ENCODE measurements at regions not wholly inside any gene's neighbourhood (a gene's known extent, or its start where the extent isn't known, plus 50 kb on each side); places are given as distances from the start of the nearest gene placed in this dataset.

DNA sequence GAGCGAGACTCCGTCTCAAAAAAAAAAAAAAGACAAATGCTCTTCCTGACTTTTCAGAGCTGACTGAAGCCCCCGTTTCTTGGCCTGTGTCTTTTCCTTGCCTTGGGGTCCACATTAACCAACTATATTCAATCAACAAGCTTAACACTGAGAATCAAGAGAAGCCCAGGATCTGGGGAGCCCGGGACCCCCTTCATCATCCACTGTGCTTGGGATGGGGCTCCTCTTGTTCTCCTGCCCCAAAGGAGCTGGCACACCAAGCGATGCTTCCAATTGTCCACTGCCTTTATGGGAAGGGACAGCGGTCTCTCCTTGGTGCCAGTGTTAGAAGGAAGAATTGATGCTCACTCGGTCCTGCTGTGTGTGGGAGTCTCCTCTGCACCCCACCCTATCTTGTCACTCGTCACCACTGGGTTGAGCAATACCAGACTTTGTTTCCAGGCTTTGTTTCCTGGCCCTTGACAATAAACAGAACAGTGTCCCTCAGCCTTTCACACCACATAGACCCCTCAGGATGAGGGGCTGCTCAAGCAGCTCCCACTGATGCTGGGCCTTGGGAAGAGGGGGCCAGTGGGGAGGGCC is 146.7 kb downstream of the KCNJ12 start:
- TF ChIP-seq, protein P1, sequence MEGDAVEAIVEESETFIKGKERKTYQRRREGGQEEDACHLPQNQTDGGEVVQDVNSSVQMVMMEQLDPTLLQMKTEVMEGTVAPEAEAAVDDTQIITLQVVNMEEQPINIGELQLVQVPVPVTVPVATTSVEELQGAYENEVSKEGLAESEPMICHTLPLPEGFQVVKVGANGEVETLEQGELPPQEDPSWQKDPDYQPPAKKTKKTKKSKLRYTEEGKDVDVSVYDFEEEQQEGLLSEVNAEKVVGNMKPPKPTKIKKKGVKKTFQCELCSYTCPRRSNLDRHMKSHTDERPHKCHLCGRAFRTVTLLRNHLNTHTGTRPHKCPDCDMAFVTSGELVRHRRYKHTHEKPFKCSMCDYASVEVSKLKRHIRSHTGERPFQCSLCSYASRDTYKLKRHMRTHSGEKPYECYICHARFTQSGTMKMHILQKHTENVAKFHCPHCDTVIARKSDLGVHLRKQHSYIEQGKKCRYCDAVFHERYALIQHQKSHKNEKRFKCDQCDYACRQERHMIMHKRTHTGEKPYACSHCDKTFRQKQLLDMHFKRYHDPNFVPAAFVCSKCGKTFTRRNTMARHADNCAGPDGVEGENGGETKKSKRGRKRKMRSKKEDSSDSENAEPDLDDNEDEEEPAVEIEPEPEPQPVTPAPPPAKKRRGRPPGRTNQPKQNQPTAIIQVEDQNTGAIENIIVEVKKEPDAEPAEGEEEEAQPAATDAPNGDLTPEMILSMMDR (IDR thresholded peaks at IDR 0.05; ENCODE audit: control extremely low read depth, extremely low read depth): no peak
- DNase-seq (no peak), ATAC-seq (ENCODE audit: insufficient read depth, low FRiP score) (no peak)
- no peaks in the 10 kb centered on the region for H3K27me3 ChIP-seq (ENCODE audit: control insufficient read depth in 3 of 3, insufficient read depth in 3 of 3, low read length in 2 of 3)
- 76 to 84% methylated on average over 8 of the region's 8 CpGs for WGBS, 2 donors
- no peak overlapping the region for H3K4me3 ChIP-seq
- H3K4me1 ChIP-seq (ENCODE audit: control insufficient read depth in 5 of 5, insufficient read depth in 5 of 5, low read length in 5 of 5): no peaks in the 10 kb centered on the region
- H3K9ac ChIP-seq (ENCODE audit: insufficient read depth in 1 of 2, low read length in 2 of 2): no peak overlapping the region
- no peaks in the 10 kb centered on the region for H3K9me3 ChIP-seq (ENCODE audit: control insufficient read depth in 4 of 4, insufficient read depth in 3 of 4, low read length in 3 of 4)
- no peak overlapping the region for H3K27ac ChIP-seq (ENCODE audit: low read depth in 1 of 2, low read length in 1 of 2)
- H3K36me3 ChIP-seq (ENCODE audit: control insufficient read depth in 4 of 4, insufficient read depth in 4 of 4, low read length in 4 of 4): no peaks in the 10 kb centered on the region

DNA sequence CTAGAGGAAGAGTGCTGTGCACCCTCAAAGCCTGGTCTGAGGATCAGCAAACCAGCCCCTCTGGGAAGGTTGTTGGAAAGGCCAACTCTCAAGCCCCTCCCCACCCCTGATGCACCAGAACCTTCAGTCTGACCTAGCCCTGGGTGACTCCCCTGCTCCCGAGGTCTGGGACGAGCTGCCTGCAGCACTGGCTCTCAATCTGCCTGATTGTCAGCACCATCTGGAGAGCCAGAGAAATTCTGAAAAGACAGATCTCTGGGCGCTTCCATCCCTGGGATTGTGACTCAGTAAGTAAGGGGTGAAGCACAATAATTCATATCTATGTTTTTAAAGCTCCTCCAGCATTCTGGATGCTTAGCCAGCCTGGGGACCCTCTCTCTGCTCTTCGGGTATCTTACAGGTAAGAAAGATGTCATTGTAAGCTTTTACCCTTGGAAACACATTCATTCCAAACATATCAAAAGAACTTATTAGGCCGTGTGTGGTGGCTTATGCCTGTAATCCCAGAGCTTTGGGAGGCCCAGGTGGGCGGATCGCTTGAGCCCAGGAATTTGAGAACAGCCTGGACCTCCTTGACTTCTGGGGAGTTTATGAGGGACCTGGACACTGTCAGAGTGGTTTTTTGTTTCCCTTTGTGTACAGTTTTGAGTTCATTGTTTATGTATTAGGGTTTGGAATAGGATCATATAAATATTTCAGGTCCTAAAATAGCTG is 147.5 kb downstream of the KCNJ12 start:
- Histone ChIP-seq H3K9ac (ENCODE audit: insufficient read depth in 1 of 2, low read length in 2 of 2) (no peak overlapping the region), H3K27ac (ENCODE audit: low read depth in 1 of 2, low read length in 1 of 2) (no peak overlapping the region), H3K27me3 (ENCODE audit: control insufficient read depth in 3 of 3, insufficient read depth in 3 of 3, low read length in 2 of 3) (no peaks in the 10 kb centered on the region), H3K36me3 (ENCODE audit: control insufficient read depth in 4 of 4, insufficient read depth in 4 of 4, low read length in 4 of 4) (no peaks in the 10 kb centered on the region), H3K4me1 (ENCODE audit: control insufficient read depth in 5 of 5, insufficient read depth in 5 of 5, low read length in 5 of 5) (no peaks in the 10 kb centered on the region), H3K9me3 (ENCODE audit: control insufficient read depth in 4 of 4, insufficient read depth in 3 of 4, low read length in 3 of 4) (no peaks in the 10 kb centered on the region), H3K4me3 (no peak overlapping the region)
- ATAC-seq (ENCODE audit: insufficient read depth, low FRiP score): no peak
- no peak for DNase-seq
- TF ChIP-seq, protein P1 (IDR thresholded peaks at IDR 0.05; ENCODE audit: control extremely low read depth, extremely low read depth): no peak
- WGBS, 2 donors: 78 to 87% methylated on average over 7 of the region's 7 CpGs

DNA sequence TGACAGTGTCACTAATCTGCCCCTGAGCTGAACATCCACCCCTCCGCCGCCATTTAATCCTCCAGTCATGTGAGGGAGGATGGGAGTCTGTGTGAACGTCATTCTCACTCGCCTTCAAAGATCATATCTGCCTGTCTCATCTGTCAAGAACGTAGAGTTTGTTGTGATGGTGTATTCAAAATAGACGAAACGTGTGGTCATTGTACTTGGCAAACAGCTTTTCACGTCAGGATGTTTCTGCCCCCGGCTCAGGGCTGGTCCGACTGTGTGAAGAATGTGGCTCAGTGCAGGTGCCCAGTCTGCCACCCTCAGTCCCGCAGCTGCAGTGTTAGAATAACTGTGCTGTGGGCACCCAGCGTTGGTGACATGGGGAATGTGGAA is 148.0 kb downstream of the KCNJ12 start:
- Histone ChIP-seq H3K4me1 (ENCODE audit: control insufficient read depth in 5 of 5, insufficient read depth in 5 of 5, low read length in 5 of 5) (no peaks in the 10 kb centered on the region), H3K27ac (ENCODE audit: low read depth in 1 of 2, low read length in 1 of 2) (no peak overlapping the region), H3K27me3 (ENCODE audit: control insufficient read depth in 3 of 3, insufficient read depth in 3 of 3, low read length in 2 of 3) (no peaks in the 10 kb centered on the region), H3K9ac (ENCODE audit: insufficient read depth in 1 of 2, low read length in 2 of 2) (no peak overlapping the region), H3K9me3 (ENCODE audit: control insufficient read depth in 4 of 4, insufficient read depth in 3 of 4, low read length in 3 of 4) (no peaks in the 10 kb centered on the region), H3K4me3 (no peak overlapping the region), H3K36me3 (ENCODE audit: control insufficient read depth in 4 of 4, insufficient read depth in 4 of 4, low read length in 4 of 4) (no peaks in the 10 kb centered on the region)
- TF ChIP-seq, protein P1 (IDR thresholded peaks at IDR 0.05; ENCODE audit: control extremely low read depth, extremely low read depth): no peak
- ATAC-seq (ENCODE audit: insufficient read depth, low FRiP score) (no peak), DNase-seq (no peak)
- 58 to 62% methylated on average over 12 of the region's 12 CpGs for WGBS, 2 donors
